GM21423 (cell line): ENCODE measurements at regions not wholly inside any gene's neighbourhood (a gene's known extent, or its start where the extent isn't known, plus 50 kb on each side); places are given as distances from the start of the nearest gene placed in this dataset.
"Not testable (repeated sequence)": the region's sequence is repeated elsewhere in the genome, so short reads cannot be mapped to it uniquely, and the experiment has no call there.

Experiments
- ATAC-seq: cut with Tn5 transposase; IDR thresholded peaks from one replicate; pipeline ENCODE4 v1.9.1; 2021; ENCODE audit warnings: mild to moderate bottlenecking, moderate library complexity; ENCODE audit not compliant: unreplicated experiment

DNA sequence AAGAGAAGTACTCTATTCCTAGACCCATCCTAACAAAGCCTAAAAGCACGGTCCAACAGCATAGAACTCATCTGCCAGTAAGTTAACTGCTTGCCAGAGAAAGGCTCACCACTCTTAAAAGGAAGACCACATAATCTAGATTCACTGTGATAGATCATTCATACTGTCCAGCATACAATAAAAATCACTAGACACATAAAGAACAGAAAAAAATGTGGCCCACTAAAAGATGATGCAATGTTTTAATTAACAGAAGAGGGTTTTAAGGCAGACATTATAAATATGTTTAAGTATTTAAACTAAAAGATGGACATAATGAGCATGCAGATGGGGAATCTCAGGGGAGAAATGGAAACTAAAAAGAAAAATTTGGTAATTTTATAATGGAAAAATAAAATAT lies 157.5 kb upstream of the CDH4 start:
- ATAC-seq, result no peak

DNA sequence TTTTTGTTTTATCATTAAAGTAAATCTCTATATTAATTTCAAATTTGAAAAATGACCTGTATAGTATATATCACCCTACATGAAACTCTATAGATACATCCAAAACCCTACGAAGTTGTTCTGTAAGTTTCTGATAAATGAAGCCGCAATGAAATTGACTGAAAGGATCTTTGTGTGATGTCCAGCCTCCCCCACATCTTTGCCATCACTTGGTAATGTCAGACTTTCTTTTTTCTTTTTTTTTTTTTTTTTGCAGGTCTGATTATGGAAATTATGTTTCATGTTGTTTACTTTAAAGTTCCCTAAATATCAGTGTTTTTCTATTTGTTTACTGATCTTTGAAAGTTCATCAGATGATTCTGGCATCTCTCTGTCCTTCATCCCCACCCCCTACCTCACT lies 155.6 kb upstream of the CDH4 start:
- no peak for ATAC-seq

DNA sequence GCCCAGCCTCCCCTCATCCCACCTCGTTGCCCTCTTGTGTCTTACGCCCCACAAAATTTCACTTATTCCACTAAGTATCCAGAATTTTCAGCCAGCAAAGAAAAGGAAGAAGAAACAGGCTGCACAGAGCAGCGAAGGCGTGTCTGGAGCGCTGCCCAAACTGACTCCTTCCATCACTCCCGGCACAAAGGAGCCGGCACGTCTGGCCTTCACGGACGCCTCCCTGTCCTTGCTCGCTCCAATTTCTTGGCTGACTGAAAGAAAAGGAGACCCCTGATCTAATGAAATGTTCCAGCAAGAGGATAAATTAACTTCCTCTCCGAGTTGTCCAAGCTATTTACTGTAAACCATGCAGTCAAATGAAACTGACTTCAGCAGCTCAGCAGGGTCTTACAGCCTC lies 152.3 kb upstream of the CDH4 start:
- no peak for ATAC-seq

DNA sequence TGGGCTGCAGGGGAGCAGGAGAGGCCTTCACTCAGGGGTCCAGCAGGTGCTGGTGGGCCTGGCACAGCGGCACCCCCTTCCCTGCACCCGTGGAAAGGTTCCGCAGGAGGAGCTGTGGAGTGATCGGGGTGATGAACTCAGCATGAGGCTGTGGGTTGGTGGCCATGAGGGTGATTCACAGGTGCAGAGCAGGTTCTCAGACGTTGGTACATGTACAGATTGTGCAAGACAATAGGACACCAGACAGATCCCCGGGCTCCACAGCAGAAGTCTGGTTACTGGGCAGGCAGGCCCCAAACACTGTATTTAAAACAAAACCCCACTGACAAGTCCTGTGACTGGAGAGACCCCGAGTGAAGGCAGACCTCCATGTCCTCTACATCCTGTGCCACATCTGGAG lies 151.6 kb upstream of the CDH4 start:
- no peak for ATAC-seq

DNA sequence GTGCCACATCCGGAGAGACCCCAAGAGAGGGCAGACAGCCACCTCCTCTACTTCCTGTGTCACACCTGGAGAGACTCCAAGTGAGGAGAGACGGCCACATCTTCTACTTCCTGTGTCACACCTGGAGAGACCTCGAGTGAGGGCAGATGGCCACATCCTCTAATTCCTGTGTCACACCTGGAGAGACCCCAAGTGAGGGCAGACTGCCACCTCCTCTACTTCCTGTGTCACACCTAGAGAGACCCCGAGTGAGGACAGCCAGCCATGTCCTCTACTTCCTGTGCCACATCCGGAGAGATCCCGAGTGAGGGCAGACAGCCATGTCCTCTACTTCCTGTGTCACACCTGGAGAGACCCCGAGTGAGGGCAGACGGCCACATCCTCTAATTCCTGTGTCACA lies 150.7 kb upstream of the CDH4 start:
- ATAC-seq, result not testable (repeated sequence)

DNA sequence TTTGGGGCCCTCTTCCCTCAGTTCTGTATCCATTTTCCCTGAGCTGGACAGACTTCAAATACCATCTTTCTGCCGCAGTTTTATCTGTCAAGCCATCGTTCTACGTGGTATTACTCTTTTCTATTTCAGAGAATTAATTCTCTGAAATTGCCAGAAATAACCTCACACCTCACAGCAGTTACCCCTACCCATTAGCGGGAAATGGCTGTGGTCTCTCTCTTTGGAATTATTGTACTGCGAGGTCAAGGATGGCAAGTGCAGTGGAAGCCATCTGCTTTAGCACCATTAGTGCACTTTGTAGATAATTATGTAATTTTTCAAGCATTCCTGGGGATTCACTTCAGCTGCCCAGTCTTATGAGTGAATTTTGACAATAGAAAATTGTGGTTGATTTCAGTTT lies 147.8 kb upstream of the CDH4 start:
- no peak for ATAC-seq

DNA sequence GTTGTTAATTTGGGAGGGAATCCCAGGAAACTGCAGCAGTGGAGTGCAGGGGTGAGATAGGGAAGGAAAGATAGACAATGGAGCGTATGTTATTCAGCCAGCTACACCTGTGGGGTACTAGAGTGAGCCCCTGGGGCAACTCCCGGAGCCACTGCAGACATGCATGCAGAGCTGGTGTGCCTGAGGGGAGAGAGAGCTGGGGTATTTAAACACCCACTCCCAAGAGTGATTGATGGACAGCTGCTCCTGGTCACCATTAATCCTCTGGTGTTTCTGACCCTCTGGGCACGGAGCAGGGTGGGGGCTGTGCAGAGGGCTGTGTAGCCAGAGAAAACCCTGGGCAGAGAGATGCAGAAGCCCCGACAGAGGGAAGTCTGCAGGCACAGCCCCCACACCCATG lies 146.7 kb upstream of the CDH4 start:
- no peak for ATAC-seq

DNA sequence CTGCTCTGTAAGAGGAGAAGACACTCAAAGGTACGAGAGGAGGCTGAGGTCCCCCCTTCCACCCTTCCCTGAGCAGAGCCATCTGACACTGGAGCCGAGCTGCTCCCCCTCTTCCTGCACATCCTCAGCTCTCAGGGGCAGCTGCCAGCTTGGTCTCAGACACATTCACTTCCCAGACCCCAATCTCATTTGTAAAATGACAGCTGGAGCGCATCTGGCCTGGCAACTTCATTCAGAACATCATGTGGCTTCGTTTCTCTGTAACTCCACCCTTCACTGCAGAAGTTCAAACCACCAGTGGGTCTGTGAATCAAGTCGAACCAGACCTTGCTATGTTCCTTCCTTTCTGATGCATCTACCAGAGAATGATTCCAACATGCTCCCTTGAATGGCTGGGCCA lies 145.6 kb upstream of the CDH4 start:
- no peak for ATAC-seq

DNA sequence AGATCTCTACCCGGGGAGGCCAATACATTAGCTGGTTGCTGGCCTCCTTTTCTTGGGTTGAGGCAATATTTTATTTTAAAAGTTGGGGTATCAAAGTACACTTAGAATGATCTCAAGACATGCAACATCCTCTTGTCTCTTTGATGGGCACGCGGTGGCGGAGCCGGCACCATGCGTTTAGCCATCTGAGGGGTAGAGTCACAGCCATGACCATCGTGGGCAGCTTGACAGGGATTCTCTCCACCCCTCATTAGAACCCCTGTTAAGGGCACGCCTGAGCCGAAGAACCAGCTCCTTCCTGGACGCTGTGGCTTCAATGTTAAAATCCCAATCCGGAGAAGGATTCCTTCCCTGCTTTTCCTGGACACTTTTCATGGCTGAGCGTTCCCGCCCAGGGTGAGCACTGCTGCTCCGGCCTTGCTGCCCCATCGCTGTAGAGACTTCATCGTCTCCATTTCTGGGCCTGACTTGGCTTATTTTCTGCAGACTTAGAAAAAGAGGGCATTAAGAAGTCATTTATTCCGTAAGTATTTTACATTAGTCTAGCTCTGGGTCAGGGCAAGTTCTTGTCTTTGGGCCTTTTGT lies 142.7 kb upstream of the CDH4 start:
- ATAC-seq, result no peak

DNA sequence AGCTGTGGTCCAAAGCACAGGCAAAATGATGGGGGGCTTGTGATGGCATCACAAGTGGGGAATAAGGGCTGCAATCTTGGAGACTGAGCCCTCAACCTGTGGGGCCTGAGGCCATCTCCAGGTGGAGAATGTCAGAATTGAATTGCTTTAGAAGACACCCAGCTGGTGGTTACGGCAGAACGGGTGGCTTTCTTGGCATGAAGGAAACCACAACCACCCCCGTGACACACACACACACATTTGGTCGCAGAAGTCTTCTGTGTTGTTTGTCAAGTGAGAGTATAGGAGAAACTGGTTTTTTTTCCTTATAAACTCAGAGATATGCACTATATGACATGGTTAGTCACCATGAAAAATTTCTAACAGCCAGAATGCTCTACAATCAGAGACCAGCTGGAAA lies 139.5 kb upstream of the CDH4 start:
- ATAC-seq, result no peak

DNA sequence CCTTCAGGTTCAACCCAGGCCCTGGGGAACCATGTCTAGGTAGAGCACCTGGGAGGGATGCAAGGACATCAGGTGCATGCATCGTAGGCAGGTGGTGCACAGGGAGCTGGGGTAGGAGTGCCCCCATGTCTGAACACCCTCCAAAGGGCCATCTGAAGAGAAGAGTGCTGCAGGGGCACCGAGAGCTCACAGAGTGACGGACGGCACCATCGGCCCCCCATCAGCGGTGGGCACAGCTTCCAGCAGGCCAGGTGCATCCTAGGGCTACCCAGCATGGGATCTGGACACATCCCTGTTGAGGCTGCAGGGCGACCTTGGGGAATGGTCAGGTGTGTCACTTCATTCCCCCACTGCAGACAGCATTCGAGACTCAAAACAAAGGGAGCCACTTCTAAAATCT lies 138.3 kb upstream of the CDH4 start:
- no peak for ATAC-seq

DNA sequence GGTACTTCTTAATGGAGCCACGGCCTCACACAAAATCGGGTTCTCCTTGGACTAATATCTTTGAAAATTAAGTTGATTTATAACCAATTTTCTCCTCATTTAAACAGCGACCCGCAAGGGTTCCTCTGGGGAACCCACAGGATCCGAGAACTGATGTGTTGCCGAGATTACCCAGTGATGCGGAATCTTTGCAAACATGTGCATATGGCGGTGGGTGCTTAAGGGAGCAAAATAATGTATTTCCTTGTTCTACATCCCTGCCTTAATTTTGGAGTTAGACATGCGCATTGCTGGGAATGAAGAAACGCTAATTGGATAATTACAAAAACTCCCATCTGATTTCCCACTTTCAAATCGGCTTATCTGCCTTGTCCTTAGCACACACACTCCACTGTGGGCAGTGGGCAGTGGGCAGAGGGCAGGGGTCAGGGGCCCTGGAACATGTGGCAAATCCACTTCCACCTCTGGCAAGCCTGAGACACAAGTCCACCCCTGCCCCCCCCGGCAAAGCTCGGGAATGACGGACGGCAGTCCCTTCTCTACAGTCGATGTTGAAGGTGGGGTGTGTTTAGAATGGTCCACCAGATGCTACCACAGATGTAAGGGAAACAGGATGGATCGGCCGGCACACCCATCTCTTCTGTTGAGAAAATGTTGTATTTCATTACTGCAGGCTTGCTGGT lies 137.4 kb upstream of the CDH4 start:
- ATAC-seq, result no peak

DNA sequence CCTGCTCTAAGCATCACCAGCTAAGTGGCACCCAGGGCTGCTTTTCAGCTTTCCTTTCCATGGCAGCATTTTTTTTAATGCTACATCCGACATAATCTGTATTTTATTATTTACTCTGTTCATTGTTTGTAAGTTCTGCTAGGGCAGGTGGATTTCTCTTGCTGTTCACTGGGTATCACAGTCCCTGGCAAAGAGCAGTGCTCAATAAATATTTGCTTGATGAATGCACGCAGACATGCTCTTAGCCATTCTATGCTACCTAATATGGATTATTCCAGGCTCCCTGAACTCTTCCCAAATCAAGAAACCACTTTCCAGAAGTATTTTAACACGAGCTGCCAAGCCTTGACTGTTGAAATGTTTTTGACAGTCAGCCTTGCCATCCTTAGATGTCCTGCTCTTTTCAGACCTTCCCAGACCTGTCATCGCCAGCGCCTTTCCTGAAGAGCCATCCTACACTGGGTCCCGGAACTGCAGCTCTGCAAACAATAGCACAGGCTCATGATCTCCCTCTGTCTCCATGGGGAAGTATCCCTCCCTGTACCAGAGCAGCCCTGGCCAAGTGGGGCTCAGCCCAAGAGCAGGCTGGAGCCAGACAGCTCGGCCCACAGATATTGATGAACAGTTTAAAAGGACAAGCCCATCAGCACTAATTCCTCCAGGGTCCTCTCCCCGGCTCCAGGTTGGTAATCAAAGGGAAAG lies 136.5 kb upstream of the CDH4 start:
- ATAC-seq, result no peak

DNA sequence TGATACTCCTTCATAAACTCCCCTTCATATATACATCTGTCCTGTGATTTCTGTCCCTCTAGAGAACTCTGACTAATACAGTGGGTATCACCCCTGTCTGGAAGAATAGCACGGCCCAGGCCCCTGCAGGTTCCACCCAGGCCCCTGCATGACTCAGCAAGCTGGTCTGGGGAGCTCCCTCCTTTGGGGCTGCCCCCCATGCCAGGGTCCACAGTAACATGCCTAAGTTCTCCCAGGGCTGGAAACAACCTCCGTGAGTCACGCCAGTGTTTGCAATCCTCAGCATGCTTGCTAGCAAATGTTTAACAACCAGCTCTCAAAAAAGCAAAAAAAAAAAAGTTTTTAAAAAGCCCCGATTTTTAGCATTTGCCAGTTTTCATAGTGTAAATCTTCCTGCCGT lies 134.3 kb upstream of the CDH4 start:
- no peak for ATAC-seq

DNA sequence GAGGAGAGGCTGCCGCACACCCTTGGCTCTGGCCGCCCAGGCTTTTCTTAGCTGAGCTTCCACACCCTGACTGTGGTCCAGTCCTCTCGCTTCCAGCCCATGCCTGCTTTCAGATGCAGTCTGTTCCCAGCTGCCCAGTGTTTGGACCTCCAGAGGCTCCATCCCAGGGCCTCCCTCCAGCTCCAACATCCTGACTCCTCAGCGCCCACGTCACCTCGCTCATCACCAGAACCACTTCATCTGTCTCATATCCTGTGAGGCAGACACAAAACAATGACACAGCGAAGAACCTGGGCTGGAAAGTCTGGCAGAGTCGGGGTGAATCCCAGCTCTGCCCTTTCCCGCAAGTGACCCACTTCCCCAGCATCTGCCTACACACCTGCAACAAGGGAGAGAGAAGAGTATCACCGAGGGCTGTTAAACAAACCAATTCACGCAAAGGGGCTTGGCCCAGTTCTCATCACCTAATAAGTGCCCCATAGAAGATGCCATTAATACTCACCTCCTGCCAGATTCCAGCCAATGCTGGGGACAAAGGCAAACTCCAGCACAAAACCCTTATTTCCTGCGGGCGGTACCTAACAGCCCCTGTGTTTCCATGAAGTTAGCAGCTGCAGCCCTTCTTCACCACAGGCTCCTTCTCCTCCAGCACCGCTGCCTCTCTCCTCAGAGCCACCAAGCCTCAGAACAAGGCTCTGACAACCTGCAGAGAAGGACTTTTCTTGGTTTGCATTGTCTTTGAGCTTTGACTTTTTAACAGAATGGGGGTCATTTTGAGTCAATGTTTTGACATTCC lies 133.4 kb upstream of the CDH4 start:
- no peak for ATAC-seq

DNA sequence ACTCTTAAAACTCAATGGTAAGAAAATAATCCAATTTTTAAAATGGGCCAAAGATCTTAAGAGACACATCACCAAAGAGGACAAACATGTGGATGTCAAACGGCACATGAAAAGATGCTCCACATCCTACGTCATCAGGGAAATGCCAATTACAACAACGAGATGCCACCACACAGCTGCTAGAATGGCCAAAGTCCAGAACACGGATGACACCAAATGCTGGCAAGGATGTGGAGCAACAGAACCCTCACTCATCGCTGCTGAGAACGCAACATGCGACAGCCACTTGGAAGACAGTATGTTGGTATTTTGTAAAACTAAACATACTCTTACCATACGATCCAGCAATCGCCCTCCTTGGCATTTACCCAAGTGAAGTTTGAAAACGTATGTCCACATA lies 132.8 kb upstream of the CDH4 start:
- no peak for ATAC-seq

DNA sequence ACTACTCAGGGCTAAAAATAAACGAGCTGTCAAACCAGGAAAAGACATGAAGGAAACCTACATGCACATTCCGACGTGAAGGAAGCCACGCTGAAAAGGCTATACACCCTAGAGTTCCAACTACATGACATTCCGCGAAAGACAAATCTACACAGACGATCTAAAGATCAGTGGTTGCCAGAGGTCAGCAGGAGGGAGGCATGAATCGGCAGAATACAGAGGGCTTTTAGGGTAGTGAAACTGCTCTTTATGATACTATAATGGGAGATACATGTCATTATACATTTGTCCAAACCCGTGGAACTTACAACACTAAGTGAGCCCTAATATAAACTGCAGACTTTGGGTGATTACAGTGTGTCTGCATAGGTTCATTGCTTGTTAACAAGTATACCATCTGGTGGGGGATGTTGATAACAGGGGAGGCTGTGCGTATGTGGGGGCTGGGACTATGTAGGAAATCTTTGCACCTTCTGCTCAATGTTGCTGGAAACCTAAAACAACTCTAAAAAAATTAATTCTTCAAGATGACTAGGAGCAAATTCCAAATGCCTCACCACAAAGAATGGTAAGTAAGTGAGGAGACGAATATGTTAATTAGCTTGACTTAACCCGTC lies 132.2 kb upstream of the CDH4 start:
- no peak for ATAC-seq

DNA sequence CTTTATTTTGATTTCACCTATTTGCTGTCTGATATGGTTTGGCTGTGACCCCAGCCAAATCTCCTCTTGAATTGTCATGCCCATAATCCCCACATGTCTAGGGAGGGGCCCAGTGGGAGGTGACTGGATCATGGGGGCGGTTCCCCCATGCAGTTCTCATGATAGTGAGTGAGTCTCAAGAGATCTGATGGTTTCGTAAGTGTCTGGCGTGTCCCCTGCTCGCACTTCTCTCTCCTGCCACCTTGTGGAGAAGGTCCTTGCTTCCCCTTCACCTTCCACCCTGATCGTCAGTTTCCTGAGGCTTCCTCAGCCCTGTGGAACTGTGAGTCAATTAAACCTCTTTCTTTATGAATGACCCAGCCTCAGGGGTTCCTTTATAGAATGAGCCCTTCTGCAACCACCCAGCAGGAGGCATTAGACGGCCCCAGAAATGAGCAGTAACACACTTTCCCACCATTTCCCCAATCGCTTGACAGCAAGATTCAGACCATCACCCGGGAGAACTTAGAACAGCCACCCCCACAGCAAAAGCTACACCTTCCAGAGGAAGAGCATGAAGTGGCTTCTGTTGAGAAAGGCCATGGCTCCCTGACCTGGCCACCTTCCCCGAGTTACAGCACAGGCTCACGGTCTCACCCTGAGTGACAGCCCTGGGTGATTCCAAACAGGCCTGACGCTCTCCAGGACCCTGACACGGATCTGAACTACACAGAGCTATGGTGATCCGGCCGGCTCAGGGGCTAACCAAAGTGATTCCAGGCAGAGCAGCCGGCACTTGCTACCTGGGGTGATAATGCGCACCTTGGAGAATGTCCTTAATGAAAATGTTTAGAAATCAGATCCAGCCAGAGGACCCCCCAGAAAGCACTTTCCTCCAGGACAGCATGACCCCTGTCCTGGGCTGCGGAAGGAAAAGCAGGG lies 131.2 kb upstream of the CDH4 start:
- ATAC-seq, result no peak

DNA sequence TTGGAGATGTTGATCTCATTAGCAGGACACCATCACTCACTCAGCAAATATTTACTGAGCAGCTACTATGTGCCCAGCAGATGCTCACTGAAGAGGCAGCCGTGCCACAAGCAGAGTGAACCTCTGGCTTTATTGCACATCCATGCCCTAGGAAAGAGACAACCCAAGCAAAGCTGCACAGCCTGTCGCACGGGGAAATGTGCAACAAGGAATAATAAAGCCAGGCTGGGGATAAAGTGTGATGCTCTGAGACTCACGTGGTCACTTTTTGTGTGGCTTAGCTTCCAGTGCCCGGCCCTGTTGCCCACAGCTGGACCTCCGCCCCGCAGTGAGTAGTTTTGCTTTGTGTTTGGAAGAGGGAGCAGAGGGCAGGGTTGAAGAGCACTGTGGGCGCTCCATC lies 130.4 kb upstream of the CDH4 start:
- no peak for ATAC-seq

DNA sequence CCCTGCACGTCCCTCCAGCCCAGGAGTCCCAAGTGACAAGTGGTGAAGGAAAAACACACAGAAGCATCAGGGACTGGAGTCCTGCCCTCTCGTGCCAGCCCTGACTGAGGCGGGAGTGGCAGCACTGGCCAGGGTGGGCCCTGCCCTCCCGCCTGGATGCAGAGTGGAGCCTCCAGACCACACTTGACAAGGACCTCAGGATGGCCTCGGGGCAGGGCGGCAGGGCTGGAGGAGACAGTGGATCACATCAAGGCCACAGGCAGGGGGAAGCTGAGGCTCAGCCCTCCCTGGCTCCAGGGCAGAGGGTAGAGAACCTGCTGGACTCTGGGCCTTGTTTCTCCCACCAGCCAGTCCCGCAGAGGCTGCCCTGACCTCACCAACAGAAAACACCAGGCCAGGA lies 128.8 kb upstream of the CDH4 start:
- no peak for ATAC-seq
